ENCODE measurements at regions not wholly inside any gene's neighbourhood (a gene's known extent, or its start where the extent isn't known, plus 50 kb on each side); places are given as distances from the start of the nearest gene placed in this dataset.

- FAIRE-seq (no peak), DNase-seq (ENCODE audit: low read depth, low spot score) (no peak)
- H3K9me3 ChIP-seq (replicated peaks; ENCODE audit: control insufficient read depth, insufficient read depth, low read length), result no peaks in the 10 kb centered on the region
- no peaks in the 10 kb centered on the region for H3K36me3 ChIP-seq (ENCODE audit: control insufficient read depth in 2 of 2, extremely low read depth in 1 of 2, insufficient read depth in 2 of 2, low read length in 2 of 2)
- H3K27ac ChIP-seq (ENCODE audit: insufficient read depth, low read depth, low read length), result no peak overlapping the region
- H3K27me3 ChIP-seq (ENCODE audit: control insufficient read depth in 2 of 2, insufficient read depth in 2 of 2, low read length in 2 of 2), result no peaks in the 10 kb centered on the region
- H3K9ac ChIP-seq (replicated peaks; ENCODE audit: extremely low read depth, insufficient read depth, low read length), result no peak overlapping the region
- intact Hi-C loops (cut with micrococcal nuclease), result no loop called here
- no peaks in the 10 kb centered on the region for H3K4me1 ChIP-seq (ENCODE audit: control insufficient read depth, extremely low read depth, insufficient read depth, low read length)
- BruUV-seq (replicated peaks), result no TSS peak
- CTCF ChIA-PET, result no interaction called here
- H3K9me1 ChIP-seq (replicated peaks; ENCODE audit: control insufficient read depth, extremely low read depth, insufficient read depth, low read length), result no peaks in the 10 kb centered on the region
- POLR2A ChIA-PET, result no interaction called here
- H4K20me1 ChIP-seq (replicated peaks; ENCODE audit: control insufficient read depth, extremely low read depth, insufficient read depth, low read length), result no peaks in the 10 kb centered on the region
- no peak overlapping the region for H2AFZ ChIP-seq (ENCODE audit: low read depth, low read length)
- dilution Hi-C loops (cut with MboI; ENCODE audit: extremely low pct_ligation_motif_present, low sequenced_read_pairs), result no loop called here
- no peak overlapping the region for H3K4me2 ChIP-seq (ENCODE audit: insufficient read depth, low read length)
- H3K79me2 ChIP-seq (ENCODE audit: control insufficient read depth, insufficient read depth, low read length), result no peaks in the 10 kb centered on the region
- TF ChIP-seq GATA2 (IDR thresholded peaks at IDR 0.05; ENCODE audit: insufficient read depth, insufficient read length, low read depth, low read length), result no peak
- H3K4me3 ChIP-seq (replicated peaks in 1 of 3; ENCODE audit: insufficient read depth in 1 of 3, low read depth in 1 of 3, low read length in 3 of 3), result no peak overlapping the region
Observed at GRCh38 chr5:17326600-17327037, 109.2 kb downstream of the BASP1 start.

- H2AFZ ChIP-seq (ENCODE audit: low read depth, low read length), result no peak overlapping the region
- H3K36me3 ChIP-seq (ENCODE audit: control insufficient read depth in 2 of 2, extremely low read depth in 1 of 2, insufficient read depth in 2 of 2, low read length in 2 of 2), result no peaks in the 10 kb centered on the region
- H3K9me1 ChIP-seq (replicated peaks; ENCODE audit: control insufficient read depth, extremely low read depth, insufficient read depth, low read length), result no peaks in the 10 kb centered on the region
- no peaks in the 10 kb centered on the region for H3K27me3 ChIP-seq (ENCODE audit: control insufficient read depth in 2 of 2, insufficient read depth in 2 of 2, low read length in 2 of 2)
- H3K79me2 ChIP-seq (ENCODE audit: control insufficient read depth, insufficient read depth, low read length), result no peaks in the 10 kb centered on the region
- H3K27ac ChIP-seq (ENCODE audit: insufficient read depth, low read depth, low read length), result no peak overlapping the region
- FAIRE-seq, result no peak
- no peak overlapping the region for H3K4me3 ChIP-seq (replicated peaks in 1 of 3; ENCODE audit: insufficient read depth in 1 of 3, low read depth in 1 of 3, low read length in 3 of 3)
- dilution Hi-C loops (cut with MboI; ENCODE audit: extremely low pct_ligation_motif_present, low sequenced_read_pairs) (no loop called here), intact Hi-C loops (cut with micrococcal nuclease) (no loop called here)
- no peak overlapping the region for H3K9ac ChIP-seq (replicated peaks; ENCODE audit: extremely low read depth, insufficient read depth, low read length)
- ChIA-PET POLR2A (no interaction called here), CTCF (no interaction called here)
- H3K9me3 ChIP-seq (replicated peaks; ENCODE audit: control insufficient read depth, insufficient read depth, low read length), result no peaks in the 10 kb centered on the region
- BruUV-seq (replicated peaks), result no TSS peak
- H4K20me1 ChIP-seq (replicated peaks; ENCODE audit: control insufficient read depth, extremely low read depth, insufficient read depth, low read length), result no peaks in the 10 kb centered on the region
- no peak overlapping the region for H3K4me2 ChIP-seq (ENCODE audit: insufficient read depth, low read length)
- no peaks in the 10 kb centered on the region for H3K4me1 ChIP-seq (ENCODE audit: control insufficient read depth, extremely low read depth, insufficient read depth, low read length)
- DNase-seq (ENCODE audit: low read depth, low spot score), result no peak
- TF ChIP-seq POLR2AphosphoS5 (IDR thresholded peaks at IDR 0.05; ENCODE audit: insufficient read depth, low read depth, low read length) (no peak), GATA2 (IDR thresholded peaks at IDR 0.05; ENCODE audit: insufficient read depth, insufficient read length, low read depth, low read length) (no peak), POLR2A (IDR thresholded peaks at IDR 0.05; ENCODE audit: low read depth, low read length) (no peak)
Observed at GRCh38 chr5:17327048-17327625, 109.7 kb downstream of the BASP1 start.
